Hepatic stellate cell (primary cell): ENCODE measurements at regions not wholly inside any gene's neighbourhood (a gene's known extent, or its start where the extent isn't known, plus 50 kb on each side); places are given as distances from the start of the nearest gene placed in this dataset.
"Not testable (repeated sequence)": the region's sequence is repeated elsewhere in the genome, so short reads cannot be mapped to it uniquely, and the experiment has no call there.

Source experiments
- DNase-seq: peaks from one replicate; pipeline ENCODE4 v3.0.0; 2011; ENCODE audit warnings: low spot score

DNA sequence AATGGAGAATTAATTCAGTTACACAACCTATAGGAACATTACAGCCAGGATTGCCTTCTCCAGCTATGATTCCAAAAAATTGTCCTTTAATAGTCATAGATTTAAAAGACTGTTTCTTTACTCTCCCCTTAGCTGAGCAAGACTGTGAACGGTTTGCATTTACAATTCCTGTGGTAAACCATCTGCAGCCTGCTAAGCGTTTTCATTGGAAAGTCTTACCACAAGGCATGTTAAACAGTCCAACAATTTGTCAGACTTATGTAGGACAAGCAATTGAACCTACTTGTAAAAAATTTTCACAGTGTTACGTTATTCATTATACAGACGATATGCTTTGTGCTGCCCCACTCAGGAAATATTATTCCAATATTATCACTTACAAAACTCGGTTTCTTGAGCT, 140.6 kb upstream of the ZNF91 start:
- not testable (repeated sequence) for DNase-seq

GRCh38 chr19:23533441-23533840, 138.2 kb upstream of the ZNF91 start:
- DNase-seq: not testable (repeated sequence)

- no peak for DNase-seq
These were observed 136.7 kb upstream of the ZNF91 start for GRCh38 chr19:23531976-23532375.

DNA sequence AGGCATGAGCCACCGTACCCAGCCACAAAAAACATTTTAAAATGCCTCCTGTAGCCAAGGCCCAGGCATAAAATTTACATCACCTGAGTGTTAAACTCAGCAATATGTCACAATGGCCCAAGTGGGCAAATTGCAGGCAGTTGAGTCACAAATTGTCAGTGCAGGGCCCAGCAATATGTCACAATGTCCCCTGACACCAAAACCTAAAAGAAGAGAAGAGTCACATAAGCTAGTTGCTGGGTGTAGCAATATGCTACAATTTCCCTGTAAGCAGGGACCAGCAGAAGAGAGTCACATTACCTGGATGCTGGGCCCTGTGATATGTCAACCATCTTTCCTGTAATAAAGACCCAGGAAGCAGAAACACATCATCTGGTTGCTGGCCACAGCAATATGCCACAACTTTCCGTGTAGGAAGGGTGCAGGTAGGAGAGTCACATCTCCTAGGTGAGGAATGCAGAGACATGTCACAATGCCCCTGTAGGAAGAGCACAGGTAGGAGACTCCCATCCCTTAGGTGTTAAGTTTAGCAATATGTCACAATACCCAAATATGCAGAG, 136.0 kb upstream of the ZNF91 start:
- DNase-seq: no peak

DNA sequence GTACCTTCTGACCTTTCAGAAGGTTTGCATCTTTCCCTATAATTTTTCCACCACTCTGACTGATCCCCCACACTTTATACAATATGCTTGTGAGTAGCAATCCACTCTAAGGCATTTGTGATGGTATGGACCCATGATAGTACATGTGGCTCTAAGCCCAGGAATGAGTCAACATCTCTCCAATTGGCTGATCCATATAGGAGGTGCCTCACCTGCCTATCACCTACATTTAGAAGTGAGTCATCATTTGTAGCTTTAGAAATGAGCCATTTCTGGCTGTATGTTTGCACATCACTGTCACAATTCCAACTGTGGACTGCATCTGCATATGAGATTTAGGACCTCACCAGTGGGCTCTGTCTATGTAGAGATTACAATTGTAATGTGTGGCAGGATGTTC, 133.1 kb upstream of the ZNF91 start:
- DNase-seq: no peak

- no peak for DNase-seq
These were observed 132.5 kb upstream of the ZNF91 start for GRCh38 chr19:23527797-23528196.

- DNase-seq: no peak
These were observed 131.0 kb upstream of the ZNF91 start for GRCh38 chr19:23526302-23526701.

GRCh38 chr19:23525276-23525852, 130.1 kb upstream of the ZNF91 start:
- no peak for DNase-seq

DNA sequence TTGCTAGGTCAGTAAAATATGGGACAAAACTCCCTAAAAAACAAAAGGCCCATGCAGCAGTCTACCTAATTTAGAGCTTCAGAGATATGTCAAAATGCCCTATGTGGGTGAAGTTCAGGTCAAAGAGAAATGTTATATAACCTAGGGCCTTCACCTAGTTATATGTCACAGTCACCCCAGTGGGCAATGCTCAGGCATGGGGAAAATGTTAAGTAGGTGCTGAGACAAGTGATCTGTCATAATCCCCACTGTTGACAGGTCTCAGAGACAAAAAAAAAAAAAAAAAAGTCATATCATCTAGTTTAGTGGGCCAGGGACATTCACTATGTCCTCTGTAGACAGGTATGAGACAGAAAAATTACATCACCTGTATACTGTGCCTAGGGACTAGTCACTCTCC, 128.6 kb upstream of the ZNF91 start:
- no peak for DNase-seq

- DNase-seq: no peak
These were observed 127.2 kb upstream of the ZNF91 start for GRCh38 chr19:23522431-23522830.

- DNase-seq: no peak
These were observed 126.2 kb upstream of the ZNF91 start for GRCh38 chr19:23521471-23521870.

- no peak for DNase-seq
These were observed 125.2 kb upstream of the ZNF91 start for GRCh38 chr19:23520441-23520840.

DNA sequence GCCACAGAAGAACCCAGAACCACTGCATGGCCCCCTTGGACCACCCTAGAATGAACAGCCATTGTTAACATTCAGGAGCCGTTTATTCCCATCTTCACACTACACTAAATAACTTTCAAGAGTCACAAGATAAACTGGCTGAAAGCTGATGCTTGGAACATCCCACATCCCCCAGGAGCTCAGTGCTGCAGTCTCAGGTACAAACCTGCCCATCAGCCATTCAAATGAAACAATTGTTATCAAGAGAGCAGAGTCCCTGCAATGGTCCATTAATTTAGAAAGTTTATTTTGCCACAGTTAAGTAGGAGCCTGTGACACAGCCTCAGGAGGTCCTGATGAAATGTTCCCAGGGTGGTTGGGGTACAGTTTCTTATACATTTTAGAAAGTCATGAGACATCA, 123.8 kb upstream of the ZNF91 start:
- no peak for DNase-seq

DNA sequence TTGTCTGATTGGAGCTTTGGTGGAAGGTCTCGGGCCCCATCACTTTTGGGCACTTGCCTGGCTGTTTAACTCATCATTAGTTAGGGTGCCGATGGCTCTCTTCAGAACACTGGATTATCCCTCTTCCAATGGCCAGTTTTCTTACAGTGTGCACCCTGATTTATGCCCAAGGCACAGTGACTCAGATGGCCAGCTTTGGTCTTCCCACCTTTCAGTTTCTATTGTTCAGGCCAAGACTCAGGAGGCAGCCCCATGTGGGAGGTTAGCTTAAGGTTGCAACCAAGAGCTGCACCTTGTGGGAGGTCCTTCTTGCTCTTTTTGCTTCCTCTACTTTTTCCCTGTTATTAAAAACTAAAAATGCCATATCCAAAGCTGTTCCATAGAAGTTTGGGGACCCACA, 121.0 kb upstream of the ZNF91 start:
- no peak for DNase-seq

GRCh38 chr19:23515551-23515950, 120.3 kb upstream of the ZNF91 start:
- no peak for DNase-seq

DNA sequence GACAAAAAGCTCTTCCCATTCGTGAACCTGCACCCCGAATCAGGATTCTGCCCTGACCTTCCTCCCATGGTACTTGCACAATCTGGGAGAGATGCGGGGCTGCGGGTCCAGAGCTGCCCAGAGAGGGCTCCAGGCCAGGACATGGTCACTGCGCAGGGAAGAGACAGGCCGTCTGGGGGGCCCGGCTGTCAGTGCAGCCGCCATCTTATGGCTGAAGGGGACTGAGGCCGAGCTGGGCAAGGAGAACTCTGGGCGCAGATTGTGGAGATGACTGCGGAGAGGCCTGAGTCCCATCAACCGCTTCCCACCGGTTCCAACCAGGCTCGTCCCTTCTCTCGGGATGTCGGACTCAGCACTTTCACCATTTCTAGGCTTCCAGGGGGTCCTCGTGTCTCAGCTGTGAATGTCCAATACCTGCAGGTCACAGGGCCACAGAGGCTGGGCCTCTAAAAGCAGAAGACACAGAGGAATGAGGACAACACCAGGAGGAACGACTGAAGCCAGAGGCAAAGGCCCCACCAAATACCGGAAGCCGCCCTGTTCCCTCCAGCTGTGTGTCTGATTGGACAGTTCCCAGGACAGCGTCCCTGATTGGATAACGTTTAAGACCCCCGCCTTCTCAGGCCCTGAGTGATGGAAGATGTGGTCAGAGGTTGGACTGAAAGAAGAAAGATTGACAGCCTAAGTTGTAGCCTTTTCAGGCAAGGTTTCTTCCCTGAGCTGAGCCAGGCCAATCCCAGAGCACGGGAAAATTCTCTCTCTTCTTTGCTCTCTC, 117.1 kb upstream of the ZNF91 start:
- no peak for DNase-seq

DNA sequence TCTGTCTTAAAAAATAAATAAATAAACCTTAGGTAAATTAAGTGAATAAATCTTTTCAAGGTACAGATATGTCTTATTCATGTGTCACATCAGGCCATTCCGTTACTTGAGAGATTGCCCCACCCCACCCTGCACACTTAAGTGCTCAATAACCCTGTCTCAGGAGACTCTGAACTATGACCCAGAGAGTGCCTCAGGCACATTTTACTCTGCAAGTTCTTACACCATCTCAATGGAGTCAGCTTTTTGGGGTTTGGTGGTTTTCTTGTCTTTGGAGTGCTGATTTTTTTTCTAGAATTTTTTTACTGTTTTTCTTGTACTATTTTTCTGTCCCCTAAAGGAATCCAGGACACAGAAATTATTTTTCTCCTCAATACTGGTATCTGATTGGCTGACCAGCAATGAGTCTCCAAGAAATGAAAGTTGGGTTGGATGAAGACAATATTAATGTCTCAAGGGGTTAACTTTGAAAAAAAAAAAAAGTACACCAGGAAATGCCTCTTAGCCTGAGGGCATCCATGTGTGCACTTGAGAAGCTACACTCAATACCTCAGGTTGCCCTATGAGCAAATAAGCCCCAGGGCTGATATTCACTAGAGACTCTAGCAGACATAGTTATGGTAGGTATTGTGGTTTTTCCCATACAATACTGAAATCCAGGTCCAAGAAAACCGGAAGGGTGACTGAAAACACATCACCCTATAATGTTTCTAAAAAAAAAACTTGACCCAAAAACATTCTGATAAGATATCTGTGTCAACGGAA, 114.6 kb upstream of the ZNF91 start:
- DNase-seq: no peak

DNA sequence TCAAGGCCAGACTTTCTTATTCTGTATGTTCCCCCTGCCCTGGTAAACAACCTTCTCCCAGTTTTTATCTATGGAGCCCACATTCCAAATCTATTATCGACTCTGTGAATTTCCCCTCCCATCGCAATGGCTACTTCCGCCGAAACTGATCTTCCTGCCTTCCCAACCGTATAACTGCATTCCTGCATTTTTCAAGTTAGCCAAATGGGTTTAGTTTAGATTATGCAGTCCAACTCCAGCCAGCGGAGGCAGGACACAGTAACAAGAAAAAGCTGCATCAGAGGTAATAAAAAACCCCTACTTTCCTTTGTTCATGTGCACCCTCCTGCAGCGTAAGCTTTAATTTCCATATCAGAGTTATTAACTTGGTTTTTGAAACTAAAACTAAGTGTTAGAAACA, 112.2 kb upstream of the ZNF91 start:
- no peak for DNase-seq

- no peak for DNase-seq
These were observed 110.5 kb upstream of the ZNF91 start for GRCh38 chr19:23505738-23506137.

DNA sequence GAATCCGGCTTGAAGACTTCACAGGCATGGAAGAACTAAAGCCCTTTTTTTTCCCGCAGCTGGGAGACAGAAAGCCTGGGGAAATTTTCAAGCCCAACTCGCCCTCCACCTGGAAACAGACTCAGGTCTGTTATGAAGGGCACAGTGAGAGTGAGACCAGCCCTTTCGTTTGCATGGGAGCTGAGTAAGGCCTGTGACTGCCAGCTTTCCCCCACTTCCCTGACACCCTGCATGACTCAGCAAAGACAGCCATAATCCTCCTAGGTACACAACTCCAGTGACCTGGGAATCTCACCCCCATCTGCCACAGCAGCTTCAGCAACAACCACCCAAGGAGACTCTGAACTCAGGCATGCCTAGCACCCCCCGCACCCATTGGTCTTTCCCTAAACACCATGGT, 87.6 kb upstream of the ZNF91 start:
- DNase-seq: no peak

DNA sequence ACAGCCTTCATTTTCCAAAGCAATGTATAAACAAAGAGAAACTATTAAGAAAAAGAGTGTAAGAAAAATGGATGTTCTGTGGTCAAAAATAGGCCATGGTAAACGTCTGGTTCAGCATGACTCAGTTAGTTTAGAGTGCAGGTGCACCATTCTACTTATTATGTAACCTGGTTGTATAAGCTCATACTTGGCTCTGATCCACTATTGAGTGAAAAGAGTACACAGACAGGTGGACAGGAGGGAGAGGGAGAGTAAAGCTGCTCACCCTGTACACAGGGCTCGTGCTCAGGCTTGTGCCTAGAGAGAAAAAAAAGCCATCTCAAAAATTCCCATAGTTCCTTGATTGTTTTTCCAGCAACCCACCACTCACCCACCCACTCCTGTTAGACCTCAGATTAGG, 85.8 kb upstream of the ZNF91 start:
- no peak for DNase-seq

- DNase-seq: no peak
These were observed 80.2 kb upstream of the ZNF91 start for GRCh38 chr19:23475477-23475876.

DNA sequence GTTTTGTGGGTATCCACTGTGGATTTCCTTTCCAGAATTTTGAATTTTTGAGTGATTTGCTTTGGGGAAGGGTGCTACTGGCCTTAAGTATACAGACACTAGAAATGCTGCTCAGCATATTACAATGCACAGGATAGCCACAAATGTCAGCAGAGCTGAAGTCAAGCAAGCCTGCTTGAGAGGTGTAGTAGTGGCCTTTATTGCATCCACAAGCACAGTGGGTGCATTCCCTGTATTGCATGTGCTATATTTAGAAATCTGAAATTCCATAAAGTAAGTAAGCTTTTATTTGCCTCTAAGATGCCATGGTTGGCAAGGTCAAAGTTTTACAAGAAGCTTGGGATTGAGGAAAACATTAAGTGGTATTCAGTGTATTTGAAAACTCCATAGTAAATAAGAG, 79.5 kb upstream of the ZNF91 start:
- DNase-seq: no peak
